ENCODE measurements at regions not wholly inside any gene's neighbourhood (a gene's known extent, or its start where the extent isn't known, plus 50 kb on each side); places are given as distances from the start of the nearest gene placed in this dataset.

GRCh38 chr11:112608509-112608908 lies 347.8 kb upstream of the PLET1 start:
- intact Hi-C loops (cut with micrococcal nuclease) (no loop called here), dilution Hi-C loops (cut with MboI; ENCODE audit: extremely low pct_ligation_motif_present, low sequenced_read_pairs) (no loop called here)
- ChIA-PET CTCF (interaction anchor here (1.8 kb wide), 1 partner anchor 20 kb away, joined by 9 read pairs; no protein-coding TSS in a partner anchor), POLR2A (no interaction called here)
- no TSS peak for BruUV-seq (replicated peaks)
- H4K20me1 ChIP-seq (replicated peaks; ENCODE audit: control insufficient read depth, extremely low read depth, insufficient read depth, low read length) = no peaks in the 10 kb centered on the region
- no peaks in the 10 kb centered on the region for H3K79me2 ChIP-seq (ENCODE audit: control insufficient read depth, insufficient read depth, low read length)
- no peaks in the 10 kb centered on the region for H3K9me1 ChIP-seq (replicated peaks; ENCODE audit: control insufficient read depth, extremely low read depth, insufficient read depth, low read length)
- H3K4me1 ChIP-seq (ENCODE audit: control insufficient read depth, extremely low read depth, insufficient read depth, low read length) = peaks cover 27% of the 10 kb centered on the region
- no peaks in the 10 kb centered on the region for H3K27me3 ChIP-seq (ENCODE audit: control insufficient read depth in 2 of 2, insufficient read depth in 2 of 2, low read length in 2 of 2)
- H3K36me3 ChIP-seq (ENCODE audit: control insufficient read depth in 2 of 2, extremely low read depth in 1 of 2, insufficient read depth in 2 of 2, low read length in 2 of 2) = no peaks in the 10 kb centered on the region
- no peak for DNase-seq (ENCODE audit: low read depth, low spot score)
- TF ChIP-seq MYC (IDR thresholded peaks at IDR 0.05; ENCODE audit: low read depth, low read length) = no peak
- TF ChIP-seq GATA2 (IDR thresholded peaks at IDR 0.05; ENCODE audit: insufficient read depth, insufficient read length, low read depth, low read length) = no peak
- no peak for TF ChIP-seq EZH2 (IDR thresholded peaks at IDR 0.05; ENCODE audit: borderline replicate concordance, low read depth, low read length, severe bottlenecking)
- no peak for TF ChIP-seq JUN (IDR thresholded peaks at IDR 0.05; ENCODE audit: borderline replicate concordance, insufficient read depth, insufficient read length, low read depth)
- no peak for TF ChIP-seq CTCF (IDR thresholded peaks at IDR 0.05; ENCODE audit: extremely low read depth in 1 of 2, insufficient read depth in 1 of 2, low read depth in 1 of 2, low read length in 2 of 2)
- H2AFZ ChIP-seq (ENCODE audit: low read depth, low read length) = no peak overlapping the region
- H3K4me3 ChIP-seq (replicated peaks in 1 of 3; ENCODE audit: insufficient read depth in 1 of 3, low read depth in 1 of 3, low read length in 3 of 3) = no peak overlapping the region
- H3K9ac ChIP-seq (replicated peaks; ENCODE audit: extremely low read depth, insufficient read depth, low read length) = no peak overlapping the region
- no peak for FAIRE-seq
- no peaks in the 10 kb centered on the region for H3K9me3 ChIP-seq (replicated peaks; ENCODE audit: control insufficient read depth, insufficient read depth, low read length)
- no peak overlapping the region for H3K27ac ChIP-seq (ENCODE audit: insufficient read depth, low read depth, low read length)
- H3K4me2 ChIP-seq (ENCODE audit: insufficient read depth, low read length) = no peak overlapping the region

GRCh38 chr11:112610494-112610893 lies 349.8 kb upstream of the PLET1 start:
- H3K79me2 ChIP-seq (ENCODE audit: control insufficient read depth, insufficient read depth, low read length) = no peaks in the 10 kb centered on the region
- no peaks in the 10 kb centered on the region for H4K20me1 ChIP-seq (replicated peaks; ENCODE audit: control insufficient read depth, extremely low read depth, insufficient read depth, low read length)
- DNase-seq (ENCODE audit: low read depth, low spot score) = peak; percentile 6
- H3K4me2 ChIP-seq (ENCODE audit: insufficient read depth, low read length) = peak overlapping the region; percentile 39
- H3K36me3 ChIP-seq (ENCODE audit: control insufficient read depth in 2 of 2, extremely low read depth in 1 of 2, insufficient read depth in 2 of 2, low read length in 2 of 2) = no peaks in the 10 kb centered on the region
- H3K27ac ChIP-seq (ENCODE audit: insufficient read depth, low read depth, low read length) = no peak overlapping the region
- no peak for FAIRE-seq
- H3K9me3 ChIP-seq (replicated peaks; ENCODE audit: control insufficient read depth, insufficient read depth, low read length) = no peaks in the 10 kb centered on the region
- no peaks in the 10 kb centered on the region for H3K27me3 ChIP-seq (ENCODE audit: control insufficient read depth in 2 of 2, insufficient read depth in 2 of 2, low read length in 2 of 2)
- H2AFZ ChIP-seq (ENCODE audit: low read depth, low read length) = no peak overlapping the region
- intact Hi-C loops (cut with micrococcal nuclease) = loop anchor here (5.0 kb wide), 1 partner anchor 318 kb away; no protein-coding TSS in a partner anchor
- CTCF ChIA-PET = interaction anchor here (1.8 to 3.2 kb wide), 2 partner anchors 22 to 679 kb away, joined by 4 to 11 read pairs; no protein-coding TSS in a partner anchor
- peaks cover 29% of the 10 kb centered on the region for H3K4me1 ChIP-seq (ENCODE audit: control insufficient read depth, extremely low read depth, insufficient read depth, low read length)
- BruUV-seq (replicated peaks) = no TSS peak
- no peak for TF ChIP-seq EZH2 (IDR thresholded peaks at IDR 0.05; ENCODE audit: borderline replicate concordance, low read depth, low read length, severe bottlenecking)
- TF ChIP-seq MYC (IDR thresholded peaks at IDR 0.05; ENCODE audit: low read depth, low read length) = no peak
- TF ChIP-seq MAX (IDR thresholded peaks at IDR 0.05; ENCODE audit: insufficient read depth, insufficient read length) = no peak
- TF ChIP-seq JUN (IDR thresholded peaks at IDR 0.05; ENCODE audit: borderline replicate concordance, insufficient read depth, insufficient read length, low read depth) = no peak
- no peak for TF ChIP-seq GATA2 (IDR thresholded peaks at IDR 0.05; ENCODE audit: insufficient read depth, insufficient read length, low read depth, low read length)
- TF ChIP-seq POLR2A (IDR thresholded peaks at IDR 0.05; ENCODE audit: low read depth, low read length) = no peak
- no peak for TF ChIP-seq FOS (IDR thresholded peaks at IDR 0.05; ENCODE audit: borderline replicate concordance, insufficient read depth, low read length)
- TF ChIP-seq POLR2AphosphoS5 (IDR thresholded peaks at IDR 0.05; ENCODE audit: insufficient read depth, low read depth, low read length) = no peak
- no peak for TF ChIP-seq CTCF (IDR thresholded peaks at IDR 0.05; ENCODE audit: extremely low read depth in 1 of 2, insufficient read depth in 1 of 2, low read depth in 1 of 2, low read length in 2 of 2)
- POLR2A ChIA-PET = no interaction called here
- no peak overlapping the region for H3K9ac ChIP-seq (replicated peaks; ENCODE audit: extremely low read depth, insufficient read depth, low read length)
- no peak overlapping the region for H3K4me3 ChIP-seq (replicated peaks in 1 of 3; ENCODE audit: insufficient read depth in 1 of 3, low read depth in 1 of 3, low read length in 3 of 3)
- dilution Hi-C loops (cut with MboI; ENCODE audit: extremely low pct_ligation_motif_present, low sequenced_read_pairs) = no loop called here
- H3K9me1 ChIP-seq (replicated peaks; ENCODE audit: control insufficient read depth, extremely low read depth, insufficient read depth, low read length) = no peaks in the 10 kb centered on the region
